Gastrocnemius medialis (tissue), 4 donors: ENCODE measurements at regions not wholly inside any gene's neighbourhood (a gene's known extent, or its start where the extent isn't known, plus 50 kb on each side); places are given as distances from the start of the nearest gene placed in this dataset.

ENCODE experiments used
- CTCF ChIP-seq, 5 experiments: fragments of 450-650 bp in 3 of 5; fragments of 200-600 bp in 2 of 5; sonication (generic) in 2 of 5; IDR thresholded peaks in 4 of 5; conservative IDR thresholded peaks in 1 of 5; 1 replicate in 4 of 5; 2 replicates in 1 of 5; pipeline ENCODE4 v1.5.1; 2016 to 2019; ENCODE audit warnings: antibody characterized with exemption in 5 of 5, mild to moderate bottlenecking in 3 of 5, moderate library complexity in 3 of 5
- POLR2A ChIP-seq, 2 donors: fragments of 450-650 bp; IDR thresholded peaks; one replicate each; pipeline ENCODE4 v1.6.1; 2017; ENCODE audit warnings: antibody characterized with exemption in 2 of 2, mild to moderate bottlenecking in 2 of 2, moderate library complexity in 2 of 2

GRCh38 chr5:74461251-74461650, 179.3 kb downstream of the ENC1 start:
- no peak for TF ChIP-seq CTCF (IDR thresholded peaks at IDR 0.05 in 4 of 5, conservative IDR thresholded peaks at IDR 0.05 in 1 of 5)
- no peak for TF ChIP-seq POLR2A (IDR thresholded peaks at IDR 0.05)
